A549 (cell line): ENCODE measurements at regions not wholly inside any gene's neighbourhood (a gene's known extent, or its start where the extent isn't known, plus 50 kb on each side); places are given as distances from the start of the nearest gene placed in this dataset.

Source experiments
- CHD4 ChIP-seq: fragments of 200-600 bp; sonication (generic); IDR thresholded peaks from 2 replicates; pipeline ENCODE4 v1.6.1; 2016; ENCODE audit warnings: antibody characterized with exemption, mild to moderate bottlenecking, borderline replicate concordance
- EP300 ChIP-seq, 2 experiments: fragments of >200 bp; sonication (Bioruptor Twin); formaldehyde crosslinking; IDR thresholded peaks; 2 replicates in 1 of 2; 3 replicates in 1 of 2; pipeline ENCODE4 v1.6.1; 2016 to 2017
- FOSL2 ChIP-seq, 2 experiments: fragments of 450-650 bp in 1 of 2; fragments of >200 bp in 1 of 2; sonication (Bioruptor Twin) in 1 of 2; formaldehyde crosslinking; IDR thresholded peaks; 2 replicates each; pipeline versions ENCODE4 v1.5.0 to v1.6.1; 2016 to 2020; ENCODE audit warnings: mild to moderate bottlenecking in 1 of 2, moderate library complexity in 1 of 2
- JUNB ChIP-seq: fragments of >200 bp; sonication (Bioruptor Twin); formaldehyde crosslinking; IDR thresholded peaks from 2 replicates; pipeline ENCODE4 v1.6.1; 2016
- MYC ChIP-seq: IDR thresholded peaks from 2 replicates; pipeline ENCODE4 v1.6.1; 2012; ENCODE audit warnings: mild to moderate bottlenecking, inconsistent platforms, low read length, improper control_type of control experiment, borderline replicate concordance
- NPAS2 ChIP-seq: fragments of 250-450 bp; sonication (Bioruptor Pico); IDR thresholded peaks from 2 replicates; pipeline ENCODE4 v1.8.0; 2022; ENCODE audit warnings: mild to moderate bottlenecking, moderate library complexity, borderline replicate concordance
- POLR2A ChIP-seq: IDR thresholded peaks from 2 replicates; pipeline ENCODE4 v1.6.1; 2012; ENCODE audit warnings: mild to moderate bottlenecking, low read length
- RCOR1 ChIP-seq: fragments of 150-350 bp; IDR thresholded peaks from 2 replicates; pipeline ENCODE4 v1.6.1; 2014; ENCODE audit warnings: antibody characterized with exemption, low read length, low read depth
- TF ChIP-seq, protein P1 (sequence below): fragments of >200 bp; sonication (Bioruptor Twin); formaldehyde crosslinking; IDR thresholded peaks from 3 replicates; pipeline ENCODE4 v1.5.1; 2016
- TF ChIP-seq, protein P2 (sequence below): fragments of 150-350 bp; IDR thresholded peaks from 2 replicates; pipeline ENCODE4 v1.6.1; 2014; ENCODE audit warnings: low read depth, mild to moderate bottlenecking, low read length
- TF ChIP-seq, protein P3 (sequence below): fragments of 200-600 bp; sonication (generic); IDR thresholded peaks from 2 replicates; pipeline ENCODE4 v1.6.1; 2016; ENCODE audit warnings: antibody characterized with exemption, mild to moderate bottlenecking, moderate library complexity

DNA sequence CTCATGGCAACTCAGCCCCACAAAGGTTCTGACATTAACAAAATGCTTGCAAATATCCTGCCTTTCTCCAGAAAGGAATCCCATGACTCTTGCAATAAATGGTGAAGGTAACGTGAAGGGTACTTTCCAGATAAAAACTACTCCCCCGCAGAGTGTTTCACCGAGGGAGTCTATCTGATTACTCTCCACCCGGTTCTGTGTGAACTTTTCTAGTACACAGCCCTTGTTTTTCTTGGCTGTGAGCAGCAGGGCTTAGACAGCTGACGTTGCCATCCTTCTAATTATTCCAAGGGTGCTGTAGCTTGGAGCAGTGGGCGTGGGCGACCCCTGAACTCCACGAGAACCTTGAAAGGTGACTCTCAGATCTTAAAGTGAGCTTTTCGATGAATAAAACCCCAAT is 276.0 kb upstream of the IRX4 start:
- TF ChIP-seq, protein P1, sequence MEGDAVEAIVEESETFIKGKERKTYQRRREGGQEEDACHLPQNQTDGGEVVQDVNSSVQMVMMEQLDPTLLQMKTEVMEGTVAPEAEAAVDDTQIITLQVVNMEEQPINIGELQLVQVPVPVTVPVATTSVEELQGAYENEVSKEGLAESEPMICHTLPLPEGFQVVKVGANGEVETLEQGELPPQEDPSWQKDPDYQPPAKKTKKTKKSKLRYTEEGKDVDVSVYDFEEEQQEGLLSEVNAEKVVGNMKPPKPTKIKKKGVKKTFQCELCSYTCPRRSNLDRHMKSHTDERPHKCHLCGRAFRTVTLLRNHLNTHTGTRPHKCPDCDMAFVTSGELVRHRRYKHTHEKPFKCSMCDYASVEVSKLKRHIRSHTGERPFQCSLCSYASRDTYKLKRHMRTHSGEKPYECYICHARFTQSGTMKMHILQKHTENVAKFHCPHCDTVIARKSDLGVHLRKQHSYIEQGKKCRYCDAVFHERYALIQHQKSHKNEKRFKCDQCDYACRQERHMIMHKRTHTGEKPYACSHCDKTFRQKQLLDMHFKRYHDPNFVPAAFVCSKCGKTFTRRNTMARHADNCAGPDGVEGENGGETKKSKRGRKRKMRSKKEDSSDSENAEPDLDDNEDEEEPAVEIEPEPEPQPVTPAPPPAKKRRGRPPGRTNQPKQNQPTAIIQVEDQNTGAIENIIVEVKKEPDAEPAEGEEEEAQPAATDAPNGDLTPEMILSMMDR, result no peak
- TF ChIP-seq FOSL2 (IDR thresholded peaks at IDR 0.05) (no peak), FOSL2 (CRISPR knock-in tag; IDR thresholded peaks at IDR 0.05) (no peak), MYC (no peak), POLR2A (no peak), JUNB (no peak), EP300 (IDR thresholded peaks at IDR 0.05) (no peak), CHD4 (no peak), RCOR1 (no peak), NPAS2 (no peak)
- TF ChIP-seq, protein P2, sequence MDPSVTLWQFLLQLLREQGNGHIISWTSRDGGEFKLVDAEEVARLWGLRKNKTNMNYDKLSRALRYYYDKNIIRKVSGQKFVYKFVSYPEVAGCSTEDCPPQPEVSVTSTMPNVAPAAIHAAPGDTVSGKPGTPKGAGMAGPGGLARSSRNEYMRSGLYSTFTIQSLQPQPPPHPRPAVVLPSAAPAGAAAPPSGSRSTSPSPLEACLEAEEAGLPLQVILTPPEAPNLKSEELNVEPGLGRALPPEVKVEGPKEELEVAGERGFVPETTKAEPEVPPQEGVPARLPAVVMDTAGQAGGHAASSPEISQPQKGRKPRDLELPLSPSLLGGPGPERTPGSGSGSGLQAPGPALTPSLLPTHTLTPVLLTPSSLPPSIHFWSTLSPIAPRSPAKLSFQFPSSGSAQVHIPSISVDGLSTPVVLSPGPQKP, result no peak
- TF ChIP-seq, protein P3, sequence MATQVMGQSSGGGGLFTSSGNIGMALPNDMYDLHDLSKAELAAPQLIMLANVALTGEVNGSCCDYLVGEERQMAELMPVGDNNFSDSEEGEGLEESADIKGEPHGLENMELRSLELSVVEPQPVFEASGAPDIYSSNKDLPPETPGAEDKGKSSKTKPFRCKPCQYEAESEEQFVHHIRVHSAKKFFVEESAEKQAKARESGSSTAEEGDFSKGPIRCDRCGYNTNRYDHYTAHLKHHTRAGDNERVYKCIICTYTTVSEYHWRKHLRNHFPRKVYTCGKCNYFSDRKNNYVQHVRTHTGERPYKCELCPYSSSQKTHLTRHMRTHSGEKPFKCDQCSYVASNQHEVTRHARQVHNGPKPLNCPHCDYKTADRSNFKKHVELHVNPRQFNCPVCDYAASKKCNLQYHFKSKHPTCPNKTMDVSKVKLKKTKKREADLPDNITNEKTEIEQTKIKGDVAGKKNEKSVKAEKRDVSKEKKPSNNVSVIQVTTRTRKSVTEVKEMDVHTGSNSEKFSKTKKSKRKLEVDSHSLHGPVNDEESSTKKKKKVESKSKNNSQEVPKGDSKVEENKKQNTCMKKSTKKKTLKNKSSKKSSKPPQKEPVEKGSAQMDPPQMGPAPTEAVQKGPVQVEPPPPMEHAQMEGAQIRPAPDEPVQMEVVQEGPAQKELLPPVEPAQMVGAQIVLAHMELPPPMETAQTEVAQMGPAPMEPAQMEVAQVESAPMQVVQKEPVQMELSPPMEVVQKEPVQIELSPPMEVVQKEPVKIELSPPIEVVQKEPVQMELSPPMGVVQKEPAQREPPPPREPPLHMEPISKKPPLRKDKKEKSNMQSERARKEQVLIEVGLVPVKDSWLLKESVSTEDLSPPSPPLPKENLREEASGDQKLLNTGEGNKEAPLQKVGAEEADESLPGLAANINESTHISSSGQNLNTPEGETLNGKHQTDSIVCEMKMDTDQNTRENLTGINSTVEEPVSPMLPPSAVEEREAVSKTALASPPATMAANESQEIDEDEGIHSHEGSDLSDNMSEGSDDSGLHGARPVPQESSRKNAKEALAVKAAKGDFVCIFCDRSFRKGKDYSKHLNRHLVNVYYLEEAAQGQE, result no peak
